PC-3 (cell line): ENCODE measurements at regions not wholly inside any gene's neighbourhood (a gene's known extent, or its start where the extent isn't known, plus 50 kb on each side); places are given as distances from the start of the nearest gene placed in this dataset.

Source experiments
- ATAC-seq: fragments of 200-7000 bp; cut with Tn5 transposase; 2 replicates; pipeline ENCODE4 v1.9.1; 2020; ENCODE audit warnings: mild to moderate bottlenecking, moderate library complexity
- BruUV-seq: library from RNA; stranded (reverse); fragments of 400-500 nt; replicated peaks from 2 replicates; lab custom pipeline; 2021; lab: Mats Ljungman, UMichigan
- CTCF ChIA-PET: fragments of 300-600 bp; sonication (Branson Sonifier 250); formaldehyde crosslinking; loops from one replicate; lab custom pipeline; 2022; ENCODE audit warnings: antibody characterized with exemption; lab: Charles Lee
- POLR2A ChIA-PET: fragments of 300-600 bp; sonication (Branson Sonifier 250); formaldehyde crosslinking; loops from one replicate; lab custom pipeline; 2022; ENCODE audit warnings: antibody characterized with exemption; ENCODE audit not compliant: unreplicated experiment; lab: Charles Lee
- DNase-seq: peaks from one replicate; pipeline ENCODE4 v3.0.0-alpha.2; 2015
- H2AFZ ChIP-seq: fragments of 300-600 bp; sonication (generic); 2 replicates; pipeline ENCODE4 v1.6.0; 2016; ENCODE audit warnings: antibody characterized with exemption, low read length
- H3F3A ChIP-seq: fragments of 300-600 bp; sonication (generic); one replicate; pipeline ENCODE4 v1.6.0; 2017; ENCODE audit warnings: antibody characterized with exemption, low read length, control low read depth, mild to moderate bottlenecking; ENCODE audit not compliant: unreplicated experiment
- H3K27ac ChIP-seq: fragments of 300-600 bp; sonication (generic); 2 replicates; pipeline ENCODE4 v1.5.1; 2016; ENCODE audit warnings: mild to moderate bottlenecking, low read length
- H3K27me3 ChIP-seq: fragments of 300-600 bp; sonication (generic); 2 replicates; pipeline ENCODE4 v1.6.1; 2016; ENCODE audit warnings: low read length, mixed read lengths
- H3K36me3 ChIP-seq: fragments of 300-600 bp; sonication (generic); 2 replicates; pipeline ENCODE4 v1.6.1; 2016; ENCODE audit warnings: low read depth, mixed run types, low read length, mixed read lengths
- H3K4me1 ChIP-seq: fragments of 300-600 bp; sonication (generic); 2 replicates; pipeline ENCODE4 v1.5.1; 2016; ENCODE audit warnings: low read length; ENCODE audit not compliant: insufficient read depth
- H3K4me2 ChIP-seq: fragments of 300-600 bp; sonication (generic); 2 replicates; pipeline ENCODE4 v1.6.0; 2016; ENCODE audit warnings: low read length
- H3K4me3 ChIP-seq: fragments of 300-600 bp; sonication (generic); 2 replicates; pipeline ENCODE4 v1.5.1; 2016; ENCODE audit warnings: mild to moderate bottlenecking, low read length, mixed read lengths
- H3K79me2 ChIP-seq: fragments of 300-600 bp; sonication (generic); 2 replicates; pipeline ENCODE4 v1.6.1; 2017; ENCODE audit warnings: low read length, mixed read lengths
- H3K9ac ChIP-seq: fragments of 300-600 bp; sonication (generic); 2 replicates; pipeline ENCODE4 v1.6.0; 2016; ENCODE audit warnings: mild to moderate bottlenecking, low read length
- H3K9me2 ChIP-seq: fragments of 300-600 bp; sonication (generic); replicated peaks from 2 replicates; pipeline ENCODE4 v1.6.1; 2016; ENCODE audit warnings: mixed run types, low read length, mixed read lengths
- H3K9me3 ChIP-seq: fragments of 300-600 bp; sonication (generic); 2 replicates; pipeline ENCODE4 v1.6.1; 2016; ENCODE audit warnings: low read length, mixed read lengths
- H4K20me1 ChIP-seq: fragments of 300-600 bp; sonication (generic); 2 replicates; pipeline ENCODE4 v1.6.1; 2016; ENCODE audit warnings: low read length, mixed read lengths
- CTCF ChIP-seq: fragments of 300-600 bp; sonication (generic); conservative IDR thresholded peaks from 2 replicates; pipeline ENCODE4 v1.5.1; 2017; ENCODE audit warnings: antibody characterized with exemption, low read depth, mild to moderate bottlenecking, low read length
- EZH2 ChIP-seq: fragments of 300-600 bp; sonication (generic); IDR thresholded peaks from one replicate; pipeline ENCODE4 v1.6.1; 2017; ENCODE audit warnings: antibody characterized with exemption, mild to moderate bottlenecking, low read length; ENCODE audit not compliant: unreplicated experiment
- EZH2phosphoT487 ChIP-seq: fragments of 300-600 bp; sonication (generic); IDR thresholded peaks from 2 replicates; pipeline ENCODE4 v1.6.1; 2018; ENCODE audit warnings: mild to moderate bottlenecking, antibody characterized with exemption, low read length, borderline replicate concordance
- intact Hi-C: fragments of 100-400 bp; cut with micrococcal nuclease; formaldehyde crosslinking; loops from 2 replicates; pipeline ENCODE4 v1.9.0; 2023

DNA sequence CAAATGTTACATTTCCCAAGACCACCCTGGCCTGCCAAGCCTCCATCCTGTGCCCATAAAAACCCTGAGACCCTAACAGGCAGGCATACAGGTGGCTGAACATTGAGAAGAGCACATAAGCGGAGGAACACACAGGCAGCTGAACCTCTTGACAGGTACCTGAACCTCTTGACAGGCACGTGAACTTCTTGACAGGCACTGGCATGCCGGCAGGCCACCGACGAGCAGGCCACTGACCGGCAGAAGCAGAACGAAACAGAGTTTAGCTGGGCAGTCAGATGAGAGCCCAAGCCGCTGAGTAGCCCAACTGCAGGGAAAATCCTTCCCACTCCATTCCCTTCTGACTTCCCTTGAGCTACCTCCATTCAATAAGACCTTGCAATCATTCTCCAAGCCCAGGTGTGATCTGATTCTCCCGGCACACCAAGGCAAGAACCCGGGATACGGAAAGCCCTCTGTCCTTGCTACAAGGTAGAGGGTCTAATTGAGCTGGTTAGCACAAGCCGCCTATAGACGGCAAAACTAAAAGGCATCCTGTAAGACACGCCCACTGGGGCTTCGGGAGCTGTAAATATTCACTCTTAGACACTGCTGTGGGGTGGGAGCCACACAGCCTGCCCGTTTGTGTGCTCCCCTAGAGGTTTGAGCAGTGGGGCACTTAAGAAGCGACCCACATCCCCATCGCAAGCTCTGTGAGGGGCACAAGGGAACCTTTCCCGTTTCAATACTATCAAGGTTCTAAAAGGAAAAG, 2613.9 kb upstream of the PCDH20 start:
- BruUV-seq: no TSS peak
- Histone ChIP-seq H3K9me2 (no peaks in the 10 kb centered on the region), H3K27me3 (no peaks in the 10 kb centered on the region), H3K27ac (no peak overlapping the region), H3K4me2 (no peak overlapping the region), H3F3A (no peaks in the 10 kb centered on the region), H2AFZ (no peak overlapping the region), H3K9ac (no peak overlapping the region), H3K4me3 (no peak overlapping the region), H4K20me1 (no peaks in the 10 kb centered on the region), H3K9me3 (no peaks in the 10 kb centered on the region), H3K4me1 (no peaks in the 10 kb centered on the region), H3K79me2 (no peaks in the 10 kb centered on the region), H3K36me3 (no peaks in the 10 kb centered on the region)
- intact Hi-C loops: no loop called here
- ChIA-PET CTCF (no interaction called here), POLR2A (no interaction called here)
- ATAC-seq (no peak), DNase-seq (no peak)
- no peak for TF ChIP-seq EZH2phosphoT487
- TF ChIP-seq EZH2: no peak

DNA sequence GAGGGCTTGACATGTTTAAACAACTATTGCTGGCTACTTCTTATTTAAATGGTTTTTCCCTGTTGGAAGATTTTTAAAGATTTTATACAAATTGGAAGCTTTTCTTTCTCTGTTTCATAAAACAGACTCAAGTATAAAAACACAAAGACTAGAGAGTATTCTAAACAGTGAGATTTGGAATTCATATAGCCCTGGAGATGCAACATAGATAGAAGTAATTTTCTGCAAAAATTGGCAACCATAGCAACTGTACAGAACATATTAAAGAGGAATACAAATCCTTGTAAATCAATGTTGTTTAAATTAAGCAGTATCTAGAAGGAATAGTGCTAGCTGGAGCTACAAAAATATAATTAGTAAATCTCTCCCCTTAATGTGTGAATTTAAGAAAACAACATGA, 2612.9 kb upstream of the PCDH20 start:
- DNase-seq: no peak
- H3F3A ChIP-seq: no peaks in the 10 kb centered on the region
- ATAC-seq: no peak
- H3K36me3 ChIP-seq: no peaks in the 10 kb centered on the region
- no peak overlapping the region for H3K4me2 ChIP-seq
- H3K9ac ChIP-seq: no peak overlapping the region
- H4K20me1 ChIP-seq: no peaks in the 10 kb centered on the region
- CTCF ChIA-PET: no interaction called here
- no peaks in the 10 kb centered on the region for H3K4me1 ChIP-seq
- no peak overlapping the region for H3K4me3 ChIP-seq
- H3K9me2 ChIP-seq: no peaks in the 10 kb centered on the region
- TF ChIP-seq EZH2phosphoT487: no peak
- TF ChIP-seq EZH2: no peak
- TF ChIP-seq CTCF: no peak
- intact Hi-C loops: no loop called here
- H2AFZ ChIP-seq: no peak overlapping the region
- no peaks in the 10 kb centered on the region for H3K27me3 ChIP-seq
- H3K79me2 ChIP-seq: no peaks in the 10 kb centered on the region
- BruUV-seq: no TSS peak
- POLR2A ChIA-PET: no interaction called here
- H3K27ac ChIP-seq: no peak overlapping the region
- no peaks in the 10 kb centered on the region for H3K9me3 ChIP-seq

GRCh38 chr13:64020126-64020525, 2604.5 kb upstream of the PCDH20 start:
- no TSS peak for BruUV-seq

More at GRCh38 chr13:64020126-64020525, 2604.5 kb upstream of the PCDH20 start:
- ATAC-seq: no peak
- no peaks in the 10 kb centered on the region for H3K36me3 ChIP-seq
- intact Hi-C loops: no loop called here
- POLR2A ChIA-PET: no interaction called here
- H3K9me3 ChIP-seq: no peaks in the 10 kb centered on the region
- no peaks in the 10 kb centered on the region for H3K4me1 ChIP-seq
- no peak overlapping the region for H3K4me2 ChIP-seq
- H2AFZ ChIP-seq: no peak overlapping the region
- no peak overlapping the region for H3K4me3 ChIP-seq
- no peaks in the 10 kb centered on the region for H4K20me1 ChIP-seq
- CTCF ChIA-PET: no interaction called here
- no peaks in the 10 kb centered on the region for H3F3A ChIP-seq
- no peaks in the 10 kb centered on the region for H3K79me2 ChIP-seq
- H3K9me2 ChIP-seq: no peaks in the 10 kb centered on the region
- no peak for DNase-seq
- no peak overlapping the region for H3K27ac ChIP-seq
- TF ChIP-seq EZH2phosphoT487 (no peak), EZH2 (no peak), CTCF (no peak)
- no peak overlapping the region for H3K9ac ChIP-seq
- no peaks in the 10 kb centered on the region for H3K27me3 ChIP-seq
